ENCODE measurements at regions not wholly inside any gene's neighbourhood (a gene's known extent, or its start where the extent isn't known, plus 50 kb on each side); places are given as distances from the start of the nearest gene placed in this dataset.
A peak's percentile ranks its signal among the peaks of the same experiment; 100 is the strongest.
"Not testable (repeated sequence)": the region's sequence is repeated elsewhere in the genome, so short reads cannot be mapped to it uniquely, and the experiment has no call there.

GRCh38 chr12:127473766-127474165 lies 793.2 kb upstream of the TMEM132C start:
- no peak for DNase-seq

- DNase-seq = no peak
Observed at GRCh38 chr12:127479256-127479655, 787.7 kb upstream of the TMEM132C start.

GRCh38 chr12:127480775-127481314 lies 786.1 kb upstream of the TMEM132C start:
- no peak for DNase-seq

GRCh38 chr12:127482950-127483349 lies 784.0 kb upstream of the TMEM132C start:
- no peak for DNase-seq

GRCh38 chr12:127485528-127485927 lies 781.4 kb upstream of the TMEM132C start:
- DNase-seq = peak in 1 of 2 experiments; percentile 41

- DNase-seq = no peak
Observed at GRCh38 chr12:127487031-127487430, 779.9 kb upstream of the TMEM132C start.

- no peak for DNase-seq
Observed at GRCh38 chr12:127489061-127489460, 777.9 kb upstream of the TMEM132C start.

- no peak for DNase-seq
Observed at GRCh38 chr12:127494961-127495915, 771.7 kb upstream of the TMEM132C start.

- DNase-seq = no peak
Observed at GRCh38 chr12:127496255-127496654, 770.7 kb upstream of the TMEM132C start.

DNA sequence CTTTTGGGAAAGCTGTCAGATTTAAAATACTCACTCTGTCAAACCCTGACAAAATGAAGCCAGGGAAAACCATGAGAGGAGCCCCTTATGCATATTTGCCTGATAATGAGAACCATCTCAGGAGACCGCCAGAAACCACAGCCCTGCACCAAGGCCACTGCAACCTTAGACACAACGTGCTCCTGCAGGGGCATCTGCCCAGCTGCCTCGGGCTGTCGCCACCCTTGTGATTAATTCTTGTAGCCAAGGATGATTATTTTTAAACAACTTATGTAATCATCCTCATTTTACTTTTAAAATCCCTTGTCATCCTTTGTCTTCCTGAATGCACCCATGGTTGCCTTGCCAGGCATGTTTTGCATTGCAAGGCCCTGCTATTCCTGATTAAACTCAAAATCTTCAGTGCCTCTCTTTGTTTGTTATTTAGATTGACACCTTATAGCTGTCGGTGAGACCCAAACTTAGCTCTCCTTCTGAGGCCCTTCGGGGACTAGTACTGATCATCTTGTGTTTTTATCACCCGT lies 766.4 kb upstream of the TMEM132C start:
- DNase-seq = no peak

- DNase-seq = no peak
Observed at GRCh38 chr12:127501916-127502315, 765.1 kb upstream of the TMEM132C start.

DNA sequence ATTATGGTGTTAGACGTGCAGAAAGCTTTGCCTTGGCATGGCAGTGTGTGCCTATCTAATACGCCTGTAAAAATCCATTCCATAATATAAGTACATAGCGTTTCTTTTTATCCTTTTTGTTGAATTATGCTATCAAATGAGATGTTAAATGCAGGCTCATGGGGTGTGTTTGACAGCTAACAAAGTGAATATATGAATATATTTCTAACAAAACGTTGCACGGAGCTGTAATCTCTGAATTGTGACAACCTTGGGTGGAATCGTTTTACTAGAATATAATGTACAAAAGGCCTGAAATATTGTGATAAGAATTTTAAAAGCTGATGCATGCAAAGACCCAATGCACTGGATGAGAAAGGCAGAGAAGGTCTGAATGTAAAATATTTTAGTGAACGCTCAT lies 763.7 kb upstream of the TMEM132C start:
- no peak for DNase-seq

- DNase-seq = not testable (repeated sequence)
Observed at GRCh38 chr12:127503996-127504395, 763.0 kb upstream of the TMEM132C start.

DNA sequence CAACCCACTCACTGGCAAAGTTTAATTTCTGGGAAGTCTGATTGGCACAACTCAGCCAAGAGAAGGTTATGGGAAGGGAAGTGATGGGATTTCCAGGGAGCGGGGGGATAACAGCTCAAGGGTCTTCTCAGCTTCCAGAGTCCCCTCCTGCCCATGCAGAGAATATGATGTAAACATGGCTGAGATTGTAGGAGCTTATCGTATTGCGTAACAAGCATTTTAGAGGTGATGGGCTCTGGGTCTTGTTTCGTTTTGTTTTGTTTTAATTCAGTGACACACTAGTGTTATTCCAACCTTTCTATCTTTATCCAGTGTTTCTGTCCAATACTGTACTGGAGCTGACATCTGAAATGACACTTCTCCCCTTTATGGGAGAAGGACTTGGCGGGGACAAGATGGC lies 762.1 kb upstream of the TMEM132C start:
- no peak for DNase-seq

DNA sequence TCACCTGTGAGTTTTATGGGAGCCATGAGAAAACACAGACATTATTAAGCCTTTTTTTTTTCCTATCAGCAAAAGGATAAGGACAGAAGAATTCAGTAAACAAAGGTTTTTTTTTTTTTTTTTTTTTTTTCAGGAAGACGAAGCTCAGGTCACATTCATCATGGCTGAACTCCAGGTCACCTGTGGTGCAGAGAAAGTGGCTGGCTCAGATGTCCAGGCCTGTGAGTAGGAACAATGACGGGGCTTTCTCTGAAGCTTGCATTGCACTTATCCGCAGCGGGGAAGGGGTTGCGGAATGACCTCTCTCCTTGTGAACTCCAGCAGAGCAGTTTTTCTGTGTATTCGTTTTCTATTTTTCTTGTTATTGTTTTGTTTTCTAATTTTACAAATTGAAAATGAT lies 759.6 kb upstream of the TMEM132C start:
- DNase-seq = no peak

- no peak for DNase-seq
Observed at GRCh38 chr12:127509066-127509778, 757.7 kb upstream of the TMEM132C start.

GRCh38 chr12:127515941-127516340 lies 751.0 kb upstream of the TMEM132C start:
- no peak for DNase-seq

DNA sequence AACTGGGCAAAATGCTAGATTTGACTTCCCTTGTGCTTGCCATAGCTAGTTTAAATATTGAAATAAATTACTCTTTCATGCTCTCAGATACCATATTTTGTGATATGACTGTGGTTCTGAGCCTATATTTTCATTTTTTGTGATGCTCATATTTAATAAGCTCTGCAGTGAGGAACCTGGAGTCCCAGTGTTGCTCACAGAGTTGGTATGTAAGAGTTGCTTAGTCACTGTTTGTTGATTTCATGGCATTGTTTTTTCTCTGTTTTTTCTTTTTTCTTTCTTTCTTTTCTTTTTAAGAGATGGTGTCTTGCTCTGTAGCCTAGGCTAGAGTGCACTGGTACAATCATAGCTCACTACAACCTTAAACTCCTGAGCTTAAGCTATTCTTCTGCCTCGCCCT lies 750.5 kb upstream of the TMEM132C start:
- DNase-seq = no peak

DNA sequence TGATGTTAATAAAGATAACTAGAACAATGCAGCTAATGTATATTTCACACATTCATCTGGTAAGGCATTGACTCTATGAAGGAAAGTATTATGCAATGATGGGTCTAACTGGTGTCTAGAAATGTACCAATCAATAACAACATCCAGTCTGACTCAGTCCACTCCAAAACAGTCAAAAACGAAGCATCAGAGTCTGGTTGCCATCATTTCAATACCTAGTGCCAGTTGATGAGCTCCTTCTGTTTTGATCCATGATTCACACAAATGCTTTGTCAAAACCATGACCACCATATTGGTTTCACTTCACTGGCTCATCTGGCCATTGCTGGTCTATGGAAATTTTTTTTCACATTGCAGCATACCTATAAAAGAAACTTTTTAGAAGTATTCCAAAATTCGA lies 747.2 kb upstream of the TMEM132C start:
- no peak for DNase-seq

DNA sequence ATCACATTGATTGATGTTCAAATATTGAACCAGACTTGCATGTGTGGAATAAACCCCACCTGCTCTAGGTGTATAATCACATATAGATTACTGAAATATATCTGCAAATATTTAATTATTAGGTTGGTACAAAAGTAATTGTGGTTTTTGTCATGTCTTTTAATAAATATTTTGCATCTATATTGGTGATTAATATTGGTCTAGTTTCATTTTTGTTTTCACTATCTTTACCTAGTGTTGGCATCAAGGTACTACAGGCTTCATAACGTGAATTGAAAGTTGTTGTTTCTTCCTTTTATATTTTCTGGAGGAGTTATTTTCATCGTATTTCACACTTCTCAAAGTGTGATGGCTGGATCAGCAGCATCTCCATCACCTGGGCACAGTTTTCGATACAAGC lies 740.0 kb upstream of the TMEM132C start:
- no peak for DNase-seq

DNA sequence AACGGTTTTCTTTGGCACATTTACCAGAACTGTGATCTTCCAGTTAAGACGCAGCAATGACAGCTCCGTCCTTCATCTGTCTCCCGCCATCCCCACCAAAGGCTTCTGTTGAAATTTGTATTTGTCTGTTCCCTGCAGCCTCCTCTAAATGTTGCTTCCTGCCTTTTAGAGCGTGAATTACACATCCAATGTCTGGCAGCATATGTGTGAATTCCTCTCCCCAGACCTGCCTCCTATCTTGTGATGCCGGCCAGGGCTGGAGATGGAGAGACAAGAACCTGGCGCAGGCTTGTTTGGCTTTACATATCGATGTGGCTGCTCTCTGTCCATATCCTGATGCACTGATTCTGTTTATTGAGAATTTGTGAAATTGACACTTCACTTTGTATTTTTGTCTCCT lies 738.4 kb upstream of the TMEM132C start:
- DNase-seq = no peak

- no peak for DNase-seq
Observed at GRCh38 chr12:127531542-127531941, 735.4 kb upstream of the TMEM132C start.

GRCh38 chr12:127533353-127533752 lies 733.6 kb upstream of the TMEM132C start:
- DNase-seq = no peak
